ENCODE measurements at regions not wholly inside any gene's neighbourhood (a gene's known extent, or its start where the extent isn't known, plus 50 kb on each side); places are given as distances from the start of the nearest gene placed in this dataset.

DNA sequence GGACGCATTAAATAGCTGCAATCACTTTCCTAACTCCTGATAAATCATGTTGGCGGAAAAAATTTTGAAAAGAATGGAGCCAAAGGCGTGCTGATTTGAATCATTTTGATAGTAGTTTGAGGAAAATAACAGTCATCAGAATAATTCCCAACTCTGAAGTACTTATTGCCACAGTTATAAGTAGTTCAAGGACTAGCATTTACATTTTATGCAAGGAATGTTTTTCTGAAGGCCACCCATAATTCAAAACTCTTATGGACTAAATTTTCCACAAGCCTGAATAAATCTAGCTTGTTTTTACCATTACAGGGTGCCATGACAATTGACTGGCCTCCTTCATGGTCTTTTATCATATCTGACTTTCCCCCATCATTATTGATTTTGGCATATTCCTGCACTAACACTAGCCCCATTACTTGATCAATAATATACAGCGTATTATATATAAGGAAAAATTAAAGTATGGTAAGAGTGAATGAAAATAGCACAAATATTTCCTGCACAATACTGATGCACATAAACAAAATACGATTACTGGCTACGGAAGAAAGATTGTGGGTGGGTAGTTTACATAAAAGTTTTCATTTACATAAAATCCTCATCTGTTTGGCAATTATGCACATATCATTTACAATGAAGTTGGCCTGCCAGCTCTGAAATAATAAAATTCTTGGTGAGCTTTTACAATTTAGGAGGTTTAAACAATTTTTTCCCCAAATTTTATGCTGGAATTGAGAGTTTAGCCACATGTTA, 334.6 kb downstream of the ARL6IP6 start:
- Histone ChIP-seq H3K27ac (no peak overlapping the region), H3K36me3 (replicated peaks in 1 of 2) (no peaks in the 10 kb centered on the region), H3K4me1 (replicated peaks in 1 of 2) (no peaks in the 10 kb centered on the region), H3K4me3 (no peak overlapping the region), H3K27me3 (no peaks in the 10 kb centered on the region), H3K9me3 (replicated peaks in 1 of 3) (no peaks in the 10 kb centered on the region)
- WGBS, 4 donors, result 82 to 92% (median 89%) methylated on average over 6 of the region's 6 CpGs
- intact Hi-C loops (cut with DNase I), result no loop called here
- no peak for TF ChIP-seq POLR2A (IDR thresholded peaks at IDR 0.05)
- TF ChIP-seq, protein P1, sequence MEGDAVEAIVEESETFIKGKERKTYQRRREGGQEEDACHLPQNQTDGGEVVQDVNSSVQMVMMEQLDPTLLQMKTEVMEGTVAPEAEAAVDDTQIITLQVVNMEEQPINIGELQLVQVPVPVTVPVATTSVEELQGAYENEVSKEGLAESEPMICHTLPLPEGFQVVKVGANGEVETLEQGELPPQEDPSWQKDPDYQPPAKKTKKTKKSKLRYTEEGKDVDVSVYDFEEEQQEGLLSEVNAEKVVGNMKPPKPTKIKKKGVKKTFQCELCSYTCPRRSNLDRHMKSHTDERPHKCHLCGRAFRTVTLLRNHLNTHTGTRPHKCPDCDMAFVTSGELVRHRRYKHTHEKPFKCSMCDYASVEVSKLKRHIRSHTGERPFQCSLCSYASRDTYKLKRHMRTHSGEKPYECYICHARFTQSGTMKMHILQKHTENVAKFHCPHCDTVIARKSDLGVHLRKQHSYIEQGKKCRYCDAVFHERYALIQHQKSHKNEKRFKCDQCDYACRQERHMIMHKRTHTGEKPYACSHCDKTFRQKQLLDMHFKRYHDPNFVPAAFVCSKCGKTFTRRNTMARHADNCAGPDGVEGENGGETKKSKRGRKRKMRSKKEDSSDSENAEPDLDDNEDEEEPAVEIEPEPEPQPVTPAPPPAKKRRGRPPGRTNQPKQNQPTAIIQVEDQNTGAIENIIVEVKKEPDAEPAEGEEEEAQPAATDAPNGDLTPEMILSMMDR (IDR thresholded peaks at IDR 0.05), result no peak
- DNase-seq, result no peak

- TF ChIP-seq POLR2A (IDR thresholded peaks at IDR 0.05), result no peak
- TF ChIP-seq, protein P1 (IDR thresholded peaks at IDR 0.05), result no peak
- no peaks in the 10 kb centered on the region for H3K9me3 ChIP-seq (replicated peaks in 1 of 3)
- H3K27ac ChIP-seq, result no peak overlapping the region
- H3K36me3 ChIP-seq (replicated peaks in 1 of 2), result no peaks in the 10 kb centered on the region
- intact Hi-C loops (cut with DNase I), result no loop called here
- WGBS, 4 donors, result 72 to 82% (median 76%) methylated on average over 1 of the region's 1 CpG
- no peak for DNase-seq
- H3K4me3 ChIP-seq, result no peak overlapping the region
- no peaks in the 10 kb centered on the region for H3K4me1 ChIP-seq (replicated peaks in 1 of 2)
- H3K27me3 ChIP-seq, result no peaks in the 10 kb centered on the region
These were observed 328.8 kb downstream of the ARL6IP6 start for GRCh38 chr2:153047220-153047619.

DNA sequence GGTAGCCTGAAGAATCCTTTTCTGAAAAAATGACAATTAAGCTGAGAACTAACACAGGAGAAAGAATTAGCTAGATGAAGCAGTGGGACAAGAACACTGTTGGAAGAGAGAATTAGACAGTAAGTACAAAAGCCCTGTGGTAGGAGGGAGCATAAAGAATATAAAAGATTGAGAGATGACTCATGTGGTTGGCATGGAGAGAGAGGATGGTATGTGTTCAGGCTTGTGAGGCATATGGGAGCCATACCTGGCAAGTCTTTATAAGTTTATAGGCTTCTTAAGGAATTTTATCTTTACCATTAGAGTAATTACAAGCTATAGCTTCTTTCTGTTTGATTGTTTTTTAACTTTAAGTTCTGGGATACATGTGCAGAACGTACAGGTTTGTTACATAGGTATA, 325.0 kb downstream of the ARL6IP6 start:
- H3K4me1 ChIP-seq (replicated peaks in 1 of 2), result no peaks in the 10 kb centered on the region
- H3K27me3 ChIP-seq, result no peaks in the 10 kb centered on the region
- intact Hi-C loops (cut with DNase I), result no loop called here
- H3K27ac ChIP-seq, result no peak overlapping the region
- no peaks in the 10 kb centered on the region for H3K36me3 ChIP-seq (replicated peaks in 1 of 2)
- H3K9me3 ChIP-seq (replicated peaks in 1 of 3), result no peaks in the 10 kb centered on the region
- TF ChIP-seq POLR2A (IDR thresholded peaks at IDR 0.05), result no peak
- TF ChIP-seq, protein P1 (IDR thresholded peaks at IDR 0.05), result no peak
- 78 to 90% (median 82%) methylated on average over 1 of the region's 1 CpG for WGBS, 4 donors
- H3K4me3 ChIP-seq, result no peak overlapping the region
- no peak for DNase-seq

DNA sequence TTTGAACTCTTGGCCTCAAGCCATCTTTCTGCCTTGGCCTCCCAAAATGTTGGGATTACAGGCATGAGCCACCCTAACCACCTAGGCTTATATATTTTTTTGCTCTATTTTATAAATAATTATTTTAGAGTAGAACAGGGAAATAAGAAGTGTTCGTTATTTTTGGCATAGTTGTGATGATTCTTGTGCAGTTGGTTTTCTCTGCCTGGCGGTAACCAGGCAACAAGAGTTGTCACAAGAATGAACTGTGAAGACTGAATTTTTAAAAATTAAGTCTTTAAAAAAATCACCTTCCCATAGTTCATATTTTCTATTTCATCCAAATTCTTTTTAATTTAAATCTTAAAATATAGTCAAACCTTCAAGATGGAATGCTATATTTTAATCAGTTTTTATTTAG, 310.2 kb downstream of the ARL6IP6 start:
- H3K36me3 ChIP-seq (replicated peaks in 1 of 2), result no peaks in the 10 kb centered on the region
- no peak for DNase-seq
- no peak overlapping the region for H3K4me3 ChIP-seq
- intact Hi-C loops (cut with DNase I), result no loop called here
- no peaks in the 10 kb centered on the region for H3K9me3 ChIP-seq (replicated peaks in 1 of 3)
- no peaks in the 10 kb centered on the region for H3K4me1 ChIP-seq (replicated peaks in 1 of 2)
- no peak for TF ChIP-seq POLR2A (IDR thresholded peaks at IDR 0.05)
- TF ChIP-seq, protein P1 (IDR thresholded peaks at IDR 0.05), result no peak
- H3K27ac ChIP-seq, result no peak overlapping the region
- WGBS, 4 donors, result 71 to 83% (median 79%) methylated on average over 2 of the region's 2 CpGs
- no peaks in the 10 kb centered on the region for H3K27me3 ChIP-seq
